VCaP (cell line): ENCODE measurements at regions not wholly inside any gene's neighbourhood (a gene's known extent, or its start where the extent isn't known, plus 50 kb on each side); places are given as distances from the start of the nearest gene placed in this dataset.
A peak's percentile ranks its signal among the peaks of the same experiment; 100 is the strongest.

ENCODE experiments used
- H3K27ac ChIP-seq: fragments of 450-650 bp; 2 replicates; pipeline ENCODE4 v1.5.1; 2017
- TF ChIP-seq, protein P1 (sequence below): fragments of 450-650 bp; conservative IDR thresholded peaks from 2 replicates; pipeline ENCODE4 v1.5.1; 2017; ENCODE audit warnings: mild to moderate bottlenecking, moderate library complexity

DNA sequence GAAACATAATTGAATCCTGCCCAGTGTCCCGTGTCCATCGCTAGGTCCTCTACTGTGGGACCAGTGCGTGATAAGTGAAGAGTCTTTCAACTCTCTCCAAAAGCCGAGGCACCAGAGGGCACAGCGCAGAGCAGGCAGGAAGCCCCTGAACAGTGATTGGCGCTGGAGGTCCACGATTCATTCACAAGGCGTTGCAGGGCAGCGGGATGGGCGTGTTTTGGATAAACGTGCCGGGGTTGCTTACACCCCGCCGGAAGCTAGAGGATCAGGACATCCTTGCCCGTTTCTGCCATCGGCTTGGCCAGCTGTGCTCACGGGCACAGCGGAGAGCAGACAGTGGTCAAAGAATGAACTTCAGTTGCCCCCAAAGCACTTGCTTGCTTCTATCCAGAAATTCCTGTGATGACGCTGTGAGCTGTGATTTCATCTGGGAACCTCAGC lies 86.0 kb upstream of the PFKP start:
- no peak overlapping the region for H3K27ac ChIP-seq
- TF ChIP-seq, protein P1, sequence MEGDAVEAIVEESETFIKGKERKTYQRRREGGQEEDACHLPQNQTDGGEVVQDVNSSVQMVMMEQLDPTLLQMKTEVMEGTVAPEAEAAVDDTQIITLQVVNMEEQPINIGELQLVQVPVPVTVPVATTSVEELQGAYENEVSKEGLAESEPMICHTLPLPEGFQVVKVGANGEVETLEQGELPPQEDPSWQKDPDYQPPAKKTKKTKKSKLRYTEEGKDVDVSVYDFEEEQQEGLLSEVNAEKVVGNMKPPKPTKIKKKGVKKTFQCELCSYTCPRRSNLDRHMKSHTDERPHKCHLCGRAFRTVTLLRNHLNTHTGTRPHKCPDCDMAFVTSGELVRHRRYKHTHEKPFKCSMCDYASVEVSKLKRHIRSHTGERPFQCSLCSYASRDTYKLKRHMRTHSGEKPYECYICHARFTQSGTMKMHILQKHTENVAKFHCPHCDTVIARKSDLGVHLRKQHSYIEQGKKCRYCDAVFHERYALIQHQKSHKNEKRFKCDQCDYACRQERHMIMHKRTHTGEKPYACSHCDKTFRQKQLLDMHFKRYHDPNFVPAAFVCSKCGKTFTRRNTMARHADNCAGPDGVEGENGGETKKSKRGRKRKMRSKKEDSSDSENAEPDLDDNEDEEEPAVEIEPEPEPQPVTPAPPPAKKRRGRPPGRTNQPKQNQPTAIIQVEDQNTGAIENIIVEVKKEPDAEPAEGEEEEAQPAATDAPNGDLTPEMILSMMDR = no peak

DNA sequence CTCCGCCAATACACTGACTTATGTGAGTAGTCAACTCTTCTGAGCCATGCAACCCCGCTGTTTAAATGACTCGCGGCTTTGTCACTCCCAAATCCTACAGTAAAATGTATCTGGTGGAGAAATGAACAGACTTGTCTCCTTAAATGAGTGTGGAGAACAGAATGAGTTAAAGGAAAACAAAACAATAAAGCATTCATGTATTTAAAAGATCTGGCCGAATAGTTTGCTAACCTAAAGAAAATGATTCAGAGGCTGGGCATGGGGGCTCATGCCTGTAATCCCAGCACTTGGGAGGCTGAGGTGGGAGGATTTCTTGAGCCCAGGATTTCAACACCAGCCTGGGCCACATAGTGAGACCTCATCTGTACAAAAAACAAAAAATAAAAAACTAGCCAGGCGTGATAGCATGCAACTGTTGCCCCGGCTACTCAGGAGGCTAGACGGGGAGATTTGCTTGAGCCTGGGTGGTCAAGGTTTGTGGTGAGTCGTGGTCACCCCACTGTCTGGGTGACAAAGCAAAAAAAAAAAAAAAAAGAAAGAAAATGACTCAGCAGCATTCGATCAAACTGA lies 86.5 kb upstream of the PFKP start:
- TF ChIP-seq, protein P1 = no peak
- no peak overlapping the region for H3K27ac ChIP-seq

DNA sequence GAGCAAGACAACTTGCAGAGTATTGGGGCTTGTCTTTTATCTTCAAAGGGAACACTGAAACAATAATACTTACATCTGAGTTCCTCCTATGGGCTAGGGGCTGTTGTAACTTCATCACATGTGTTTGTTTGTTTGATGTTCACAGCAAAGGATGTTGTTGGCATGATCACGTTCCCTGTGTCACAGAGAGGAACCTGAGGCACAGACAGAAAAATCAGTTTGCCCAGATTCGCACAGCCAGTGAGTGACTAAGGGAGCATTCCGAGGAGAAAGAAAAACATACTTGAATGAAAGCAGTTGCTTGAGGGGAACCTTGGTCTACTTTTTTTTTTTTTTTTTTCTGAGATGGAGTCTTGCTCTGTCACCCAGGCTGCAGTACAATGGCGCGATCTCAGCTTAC lies 87.2 kb upstream of the PFKP start:
- TF ChIP-seq, protein P1 = no peak
- no peak overlapping the region for H3K27ac ChIP-seq

DNA sequence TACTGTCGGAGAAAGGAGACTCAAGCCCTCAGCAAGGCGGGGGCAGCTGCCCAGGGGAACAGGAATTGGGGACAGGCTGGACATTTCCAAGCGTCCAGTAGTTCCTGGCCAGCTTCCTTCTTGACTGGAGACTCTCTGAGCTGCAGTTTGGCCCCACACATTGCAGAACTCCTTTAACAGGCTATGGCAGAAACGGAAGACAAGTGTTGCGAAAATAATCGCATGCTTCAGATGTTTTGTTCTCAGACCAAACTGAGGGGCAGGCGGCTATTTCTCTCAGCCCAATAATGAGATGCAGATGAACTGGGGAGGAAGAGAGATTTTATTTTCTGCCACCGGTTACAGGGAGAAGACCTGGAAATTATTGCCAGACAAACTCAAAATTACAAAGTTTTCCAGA lies 88.0 kb upstream of the PFKP start:
- no peak overlapping the region for H3K27ac ChIP-seq
- TF ChIP-seq, protein P1 = no peak

DNA sequence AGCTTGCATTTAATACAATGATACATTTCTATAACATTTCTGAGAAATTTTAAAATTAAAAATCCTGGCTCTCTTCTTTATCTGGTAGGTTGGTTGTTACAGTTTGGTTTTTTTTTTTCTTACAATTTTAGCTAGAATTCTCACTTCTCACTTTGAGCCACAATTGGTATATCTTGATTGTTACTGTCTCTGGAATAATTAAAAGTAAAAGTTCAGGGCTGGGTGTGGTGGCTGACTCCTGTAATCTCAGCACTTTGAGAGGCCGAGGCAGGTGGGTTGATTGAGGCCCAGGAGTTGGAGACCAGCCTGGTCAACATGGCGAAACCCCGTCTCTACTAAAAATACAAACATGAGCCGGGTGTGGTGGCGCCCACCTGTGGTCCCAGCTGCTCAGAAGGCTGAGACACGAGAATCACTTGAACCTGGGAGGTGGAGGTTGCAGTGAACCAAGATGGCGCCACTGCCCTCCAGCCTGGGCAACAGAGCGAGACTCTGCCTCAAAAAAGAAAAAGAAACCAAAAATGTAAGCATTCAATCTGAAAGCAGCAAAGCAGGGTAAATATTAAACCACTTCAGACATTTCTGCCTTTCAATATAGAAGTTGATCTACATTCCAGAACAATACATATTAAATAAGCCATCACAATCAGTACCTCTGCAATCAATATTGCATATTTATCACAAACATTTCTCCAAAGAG lies 88.6 kb upstream of the PFKP start:
- no peak overlapping the region for H3K27ac ChIP-seq
- TF ChIP-seq, protein P1 = no peak

DNA sequence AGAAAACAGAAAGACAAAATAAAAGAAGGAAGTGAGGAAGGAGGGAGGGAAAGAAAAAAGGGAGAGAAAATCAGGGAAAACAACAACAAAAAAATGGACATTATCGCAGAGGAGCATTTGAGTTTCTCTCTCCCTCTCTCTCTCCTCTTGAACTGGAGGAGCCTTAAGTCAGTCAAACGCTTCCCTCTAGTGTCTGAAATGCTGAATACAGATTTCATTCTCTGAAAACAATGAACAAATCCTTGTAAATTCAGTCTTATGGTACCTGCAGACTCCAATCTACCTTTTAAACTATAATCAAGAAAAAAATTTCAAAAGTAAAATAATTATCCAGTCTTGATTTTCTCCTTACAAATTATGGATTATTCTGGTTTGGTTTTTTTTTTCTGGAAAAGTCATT lies 89.2 kb upstream of the PFKP start:
- H3K27ac ChIP-seq = no peak overlapping the region
- TF ChIP-seq, protein P1 = peak; percentile 75

DNA sequence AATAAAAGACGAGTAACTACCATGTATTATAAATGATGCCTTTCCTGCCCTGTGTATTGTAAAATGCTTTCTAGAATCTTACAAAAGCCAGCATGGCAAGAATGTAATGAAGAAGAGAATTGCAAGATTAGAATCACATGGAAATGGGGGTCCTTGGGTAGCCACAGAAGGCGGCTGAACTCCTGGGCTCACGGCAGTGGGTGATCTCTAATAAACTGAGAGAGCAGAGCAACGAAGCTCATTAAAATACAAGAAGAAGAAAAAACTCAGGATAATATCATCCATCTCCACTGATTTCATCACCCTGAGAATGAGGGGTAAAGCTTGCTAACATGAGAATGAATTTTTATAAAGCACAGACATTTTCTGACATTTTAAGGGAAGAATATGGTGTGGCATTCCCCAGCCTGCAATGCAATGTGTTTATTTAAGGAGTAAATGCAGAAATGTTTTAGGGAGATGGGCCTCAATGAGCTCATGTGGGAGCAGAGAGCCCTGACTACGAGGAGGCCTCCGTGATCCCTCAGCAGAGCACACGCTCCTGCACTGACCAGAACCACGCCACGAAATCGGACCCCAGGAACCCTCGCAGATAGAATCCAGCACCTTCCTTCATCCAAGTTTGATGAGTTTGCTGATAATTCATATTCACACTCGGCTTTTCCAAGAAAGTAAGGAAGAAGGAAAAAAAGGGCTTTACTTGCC lies 92.7 kb upstream of the PFKP start:
- no peak overlapping the region for H3K27ac ChIP-seq
- TF ChIP-seq, protein P1 = no peak
